ENCODE measurements at regions not wholly inside any gene's neighbourhood (a gene's known extent, or its start where the extent isn't known, plus 50 kb on each side); places are given as distances from the start of the nearest gene placed in this dataset.

DNA sequence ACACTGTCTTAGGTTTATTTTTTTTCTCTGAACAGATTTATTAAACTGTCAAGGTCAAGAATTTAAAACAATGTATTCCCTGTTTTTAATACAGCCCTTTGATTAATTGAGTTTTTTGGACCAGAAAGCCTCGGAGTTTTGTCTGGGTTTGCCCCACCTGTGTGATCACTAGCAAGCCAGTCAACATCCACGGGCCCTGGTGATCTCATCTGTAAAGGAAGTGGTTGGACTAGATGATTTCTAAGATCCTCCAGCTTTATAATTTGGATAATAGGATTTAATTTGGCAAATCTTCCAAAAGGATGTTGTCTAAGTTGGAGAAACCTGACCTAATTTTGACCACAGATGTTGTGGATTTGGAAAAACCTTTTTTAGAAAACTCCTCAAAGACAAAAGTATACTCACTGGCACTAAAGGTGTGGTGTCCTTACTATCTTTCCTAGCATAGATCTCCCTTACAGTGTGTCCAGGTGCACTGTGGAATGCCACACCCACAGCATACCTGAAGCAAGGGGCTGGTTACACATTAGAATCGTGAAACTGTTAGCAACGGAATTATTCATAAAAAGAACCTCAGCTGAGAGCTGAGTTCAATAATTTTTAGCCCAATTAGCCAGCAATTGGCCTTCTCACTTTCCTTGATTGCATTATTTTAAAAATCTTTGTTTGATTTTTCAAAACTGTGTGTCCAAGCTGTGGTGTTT, 195.6 kb upstream of the ELL2 start:
- intact Hi-C loops (cut with micrococcal nuclease), result no loop called here
- DNase-seq, result no peak

DNA sequence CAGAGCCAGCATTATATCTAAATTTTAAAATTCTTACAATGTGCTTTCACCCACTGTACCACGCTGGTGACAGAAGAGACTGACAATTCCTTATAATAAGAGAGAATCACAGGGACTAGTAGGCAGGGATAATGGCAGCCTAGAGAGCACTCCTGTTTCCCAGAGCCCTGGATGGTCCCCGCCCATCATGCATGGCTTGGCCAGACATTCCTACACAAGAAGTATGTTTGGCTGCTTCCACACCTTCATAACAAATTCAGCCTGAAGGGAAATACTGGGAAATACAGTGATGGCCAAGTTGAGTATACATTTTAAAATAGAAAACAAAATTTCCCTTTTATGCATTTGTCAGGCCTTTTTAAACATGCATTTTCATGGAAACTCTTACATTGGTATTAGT, 193.5 kb upstream of the ELL2 start:
- Mint-ChIP-seq H3K9me3 (no peaks in the 10 kb centered on the region), H3K27me3 (ENCODE audit: low read depth in 2 of 2) (peaks cover 4 to 26% of the 10 kb centered on the region in 2 donors), H3K4me3 (no peak overlapping the region), H3K27ac (no peak overlapping the region), H3K4me1 (no peaks in the 10 kb centered on the region), H3K36me3 (no peaks in the 10 kb centered on the region)
- no peaks in the 10 kb centered on the region for H3K27me3 ChIP-seq (ENCODE audit: control insufficient read depth, insufficient read depth, low read length)
- TF ChIP-seq, protein P1, sequence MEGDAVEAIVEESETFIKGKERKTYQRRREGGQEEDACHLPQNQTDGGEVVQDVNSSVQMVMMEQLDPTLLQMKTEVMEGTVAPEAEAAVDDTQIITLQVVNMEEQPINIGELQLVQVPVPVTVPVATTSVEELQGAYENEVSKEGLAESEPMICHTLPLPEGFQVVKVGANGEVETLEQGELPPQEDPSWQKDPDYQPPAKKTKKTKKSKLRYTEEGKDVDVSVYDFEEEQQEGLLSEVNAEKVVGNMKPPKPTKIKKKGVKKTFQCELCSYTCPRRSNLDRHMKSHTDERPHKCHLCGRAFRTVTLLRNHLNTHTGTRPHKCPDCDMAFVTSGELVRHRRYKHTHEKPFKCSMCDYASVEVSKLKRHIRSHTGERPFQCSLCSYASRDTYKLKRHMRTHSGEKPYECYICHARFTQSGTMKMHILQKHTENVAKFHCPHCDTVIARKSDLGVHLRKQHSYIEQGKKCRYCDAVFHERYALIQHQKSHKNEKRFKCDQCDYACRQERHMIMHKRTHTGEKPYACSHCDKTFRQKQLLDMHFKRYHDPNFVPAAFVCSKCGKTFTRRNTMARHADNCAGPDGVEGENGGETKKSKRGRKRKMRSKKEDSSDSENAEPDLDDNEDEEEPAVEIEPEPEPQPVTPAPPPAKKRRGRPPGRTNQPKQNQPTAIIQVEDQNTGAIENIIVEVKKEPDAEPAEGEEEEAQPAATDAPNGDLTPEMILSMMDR (IDR thresholded peaks at IDR 0.05), result no peak
- no peaks in the 10 kb centered on the region for H3K4me1 ChIP-seq (ENCODE audit: control insufficient read depth, insufficient read depth, low read length)
- no peak overlapping the region for H3K27ac ChIP-seq (ENCODE audit: low read length)
- H3K9me3 ChIP-seq (ENCODE audit: control insufficient read depth, insufficient read depth, low read length), result no peaks in the 10 kb centered on the region
- no peak overlapping the region for H3K4me3 ChIP-seq (ENCODE audit: low read length)
- DNase-seq (no peak), ATAC-seq (no peak)
- H3K36me3 ChIP-seq (ENCODE audit: control insufficient read depth, insufficient read depth, low read length), result no peaks in the 10 kb centered on the region
- intact Hi-C loops (cut with micrococcal nuclease), result no loop called here
- WGBS (ENCODE audit: insufficient coverage), result 88% methylated on average over 2 of the region's 2 CpGs

More for the DNA sequence above, 195.6 kb upstream of the ELL2 start:
- H3K36me3 ChIP-seq (ENCODE audit: control insufficient read depth, insufficient read depth, low read length), result no peaks in the 10 kb centered on the region
- H3K4me3 ChIP-seq (ENCODE audit: low read length), result no peak overlapping the region
- H3K4me1 ChIP-seq (ENCODE audit: control insufficient read depth, insufficient read depth, low read length), result no peaks in the 10 kb centered on the region
- 78% methylated on average over 4 of the region's 4 CpGs for WGBS (ENCODE audit: insufficient coverage)
- peaks cover 8 to 9% of the 10 kb centered on the region in 2 donors for H3K27me3 Mint-ChIP-seq (ENCODE audit: low read depth in 2 of 2)
- H3K4me1 Mint-ChIP-seq, result no peaks in the 10 kb centered on the region
- no peaks in the 10 kb centered on the region for H3K9me3 Mint-ChIP-seq
- H3K4me3 Mint-ChIP-seq, result no peak overlapping the region
- no peak overlapping the region for H3K27ac ChIP-seq (ENCODE audit: low read length)
- H3K9me3 ChIP-seq (ENCODE audit: control insufficient read depth, insufficient read depth, low read length), result no peaks in the 10 kb centered on the region
- no peak overlapping the region for H3K27ac Mint-ChIP-seq
- no peaks in the 10 kb centered on the region for H3K27me3 ChIP-seq (ENCODE audit: control insufficient read depth, insufficient read depth, low read length)
- TF ChIP-seq, protein P1 (IDR thresholded peaks at IDR 0.05), result no peak
- H3K36me3 Mint-ChIP-seq, result no peaks in the 10 kb centered on the region
- ATAC-seq, result no peak

DNA sequence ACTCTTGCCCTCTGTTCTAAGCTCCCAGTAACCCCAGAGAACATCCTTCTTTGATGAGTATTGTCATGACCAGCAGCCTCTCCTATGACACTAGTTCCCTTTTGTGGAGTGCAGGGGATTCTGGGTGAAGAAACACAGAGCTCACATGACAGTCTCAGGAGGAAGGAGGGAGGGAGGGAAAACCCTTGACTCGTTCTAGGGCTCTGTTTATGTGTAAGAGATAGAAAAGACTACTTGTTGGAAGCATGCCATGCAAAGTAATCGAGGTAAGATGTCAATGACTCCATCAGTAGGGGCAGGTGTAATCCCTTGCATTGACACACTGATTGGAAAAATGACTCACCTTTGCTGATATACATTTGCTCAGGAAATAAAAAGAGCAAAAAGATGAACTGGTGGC, 190.2 kb upstream of the ELL2 start:
- H3K36me3 Mint-ChIP-seq, result no peaks in the 10 kb centered on the region
- WGBS (ENCODE audit: insufficient coverage), result 48% methylated on average over 2 of the region's 2 CpGs
- peaks cover 2 to 34% of the 10 kb centered on the region in 2 donors for H3K27me3 Mint-ChIP-seq (ENCODE audit: low read depth in 2 of 2)
- Histone ChIP-seq H3K9me3 (ENCODE audit: control insufficient read depth, insufficient read depth, low read length) (no peaks in the 10 kb centered on the region), H3K36me3 (ENCODE audit: control insufficient read depth, insufficient read depth, low read length) (no peaks in the 10 kb centered on the region), H3K4me3 (ENCODE audit: low read length) (no peak overlapping the region), H3K4me1 (ENCODE audit: control insufficient read depth, insufficient read depth, low read length) (no peaks in the 10 kb centered on the region), H3K27me3 (ENCODE audit: control insufficient read depth, insufficient read depth, low read length) (no peaks in the 10 kb centered on the region), H3K27ac (ENCODE audit: low read length) (no peak overlapping the region)
- H3K4me1 Mint-ChIP-seq, result no peaks in the 10 kb centered on the region
- DNase-seq, result no peak
- ATAC-seq, result peak in 1 of 3 donors; percentile 26
- TF ChIP-seq, protein P1 (IDR thresholded peaks at IDR 0.05), result no peak
- H3K27ac Mint-ChIP-seq, result no peak overlapping the region
- intact Hi-C loops (cut with micrococcal nuclease), result no loop called here
- no peaks in the 10 kb centered on the region for H3K9me3 Mint-ChIP-seq
- H3K4me3 Mint-ChIP-seq, result no peak overlapping the region

DNA sequence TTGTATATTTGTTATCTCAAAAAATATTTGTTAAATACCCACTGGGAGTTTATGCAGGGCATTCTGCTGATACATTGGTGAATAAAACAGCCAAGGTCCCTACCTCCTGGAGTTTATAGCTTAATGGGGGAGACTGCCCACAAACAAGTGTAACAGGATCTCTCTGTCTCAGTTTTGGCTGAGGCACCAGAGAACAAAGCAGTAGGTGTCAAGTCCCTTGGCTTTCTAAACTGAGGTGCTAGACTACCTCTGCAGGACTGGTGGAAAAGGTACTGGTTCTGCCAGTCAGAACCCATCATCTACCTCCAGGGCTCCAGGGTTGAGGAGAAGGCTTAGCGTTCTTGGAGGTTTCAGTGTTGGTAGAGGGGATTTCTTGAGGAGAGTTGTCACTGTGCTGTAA, 188.4 kb upstream of the ELL2 start:
- no peaks in the 10 kb centered on the region for H3K4me1 Mint-ChIP-seq
- no peak for DNase-seq
- H3K36me3 Mint-ChIP-seq, result no peaks in the 10 kb centered on the region
- Histone ChIP-seq H3K4me3 (ENCODE audit: low read length) (no peak overlapping the region), H3K9me3 (ENCODE audit: control insufficient read depth, insufficient read depth, low read length) (no peaks in the 10 kb centered on the region), H3K4me1 (ENCODE audit: control insufficient read depth, insufficient read depth, low read length) (no peaks in the 10 kb centered on the region), H3K36me3 (ENCODE audit: control insufficient read depth, insufficient read depth, low read length) (no peaks in the 10 kb centered on the region), H3K27ac (ENCODE audit: low read length) (no peak overlapping the region), H3K27me3 (ENCODE audit: control insufficient read depth, insufficient read depth, low read length) (no peaks in the 10 kb centered on the region)
- intact Hi-C loops (cut with micrococcal nuclease), result no loop called here
- no peak for ATAC-seq
- H3K27ac Mint-ChIP-seq, result no peak overlapping the region
- WGBS (ENCODE audit: insufficient coverage), result no CpG with 5 or more reads among the region's 1 CpG
- peaks cover 2 to 34% of the 10 kb centered on the region in 2 donors for H3K27me3 Mint-ChIP-seq (ENCODE audit: low read depth in 2 of 2)
- H3K4me3 Mint-ChIP-seq, result no peak overlapping the region
- TF ChIP-seq, protein P1 (IDR thresholded peaks at IDR 0.05), result no peak
- H3K9me3 Mint-ChIP-seq, result no peaks in the 10 kb centered on the region

Data from natural killer cell (primary cell).